ENCODE measurements at regions not wholly inside any gene's neighbourhood (a gene's known extent, or its start where the extent isn't known, plus 50 kb on each side); places are given as distances from the start of the nearest gene placed in this dataset.

DNA sequence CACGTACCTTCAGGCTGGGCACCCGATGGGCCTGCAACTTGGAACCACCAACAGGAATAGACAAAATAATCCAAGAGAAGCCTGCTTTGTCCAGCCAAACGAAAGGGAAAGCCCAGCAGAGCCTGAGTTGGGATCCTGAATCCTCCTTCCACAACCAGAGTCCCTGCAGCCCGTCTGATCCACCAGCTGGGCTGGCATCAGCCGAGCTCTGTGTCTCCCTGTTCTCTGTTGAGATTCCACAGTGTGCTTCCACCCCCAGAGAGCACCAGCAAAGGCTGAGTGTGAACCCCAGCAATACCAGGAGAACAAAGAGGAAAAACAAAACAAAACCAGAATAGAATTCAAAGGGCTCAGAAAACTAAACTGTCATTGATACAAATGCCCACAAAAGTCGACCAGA is 68.8 kb upstream of the PRNP start:
- 84 to 88% (median 86%) methylated on average over 6 of the region's 6 CpGs for WGBS, 4 donors
- Histone ChIP-seq H3K4me3 (no peak overlapping the region), H3K9me3 (peaks cover 0 to 3% (median 0%) of the 10 kb centered on the region in 12 donors), H3K4me1 (peaks cover 0 to 20% (median 10%) of the 10 kb centered on the region in 12 donors), H3K27ac (no peak overlapping the region), H3K36me3 (no peaks in the 10 kb centered on the region), H3K27me3 (no peaks in the 10 kb centered on the region)
- no peak for TF ChIP-seq POLR2A (IDR thresholded peaks at IDR 0.05)
- TF ChIP-seq CTCF (IDR thresholded peaks at IDR 0.05): no peak
- no peak for ATAC-seq
- intact Hi-C loops (cut with DNase I): loop anchor here in 1 of 10 donors (5.0 kb wide), 1 partner anchor 60 kb away; no protein-coding TSS in a partner anchor
- no peak for DNase-seq

GRCh38 chr20:4617019-4617418 is 69.2 kb upstream of the PRNP start:
- H3K27ac ChIP-seq: no peak overlapping the region

DNA sequence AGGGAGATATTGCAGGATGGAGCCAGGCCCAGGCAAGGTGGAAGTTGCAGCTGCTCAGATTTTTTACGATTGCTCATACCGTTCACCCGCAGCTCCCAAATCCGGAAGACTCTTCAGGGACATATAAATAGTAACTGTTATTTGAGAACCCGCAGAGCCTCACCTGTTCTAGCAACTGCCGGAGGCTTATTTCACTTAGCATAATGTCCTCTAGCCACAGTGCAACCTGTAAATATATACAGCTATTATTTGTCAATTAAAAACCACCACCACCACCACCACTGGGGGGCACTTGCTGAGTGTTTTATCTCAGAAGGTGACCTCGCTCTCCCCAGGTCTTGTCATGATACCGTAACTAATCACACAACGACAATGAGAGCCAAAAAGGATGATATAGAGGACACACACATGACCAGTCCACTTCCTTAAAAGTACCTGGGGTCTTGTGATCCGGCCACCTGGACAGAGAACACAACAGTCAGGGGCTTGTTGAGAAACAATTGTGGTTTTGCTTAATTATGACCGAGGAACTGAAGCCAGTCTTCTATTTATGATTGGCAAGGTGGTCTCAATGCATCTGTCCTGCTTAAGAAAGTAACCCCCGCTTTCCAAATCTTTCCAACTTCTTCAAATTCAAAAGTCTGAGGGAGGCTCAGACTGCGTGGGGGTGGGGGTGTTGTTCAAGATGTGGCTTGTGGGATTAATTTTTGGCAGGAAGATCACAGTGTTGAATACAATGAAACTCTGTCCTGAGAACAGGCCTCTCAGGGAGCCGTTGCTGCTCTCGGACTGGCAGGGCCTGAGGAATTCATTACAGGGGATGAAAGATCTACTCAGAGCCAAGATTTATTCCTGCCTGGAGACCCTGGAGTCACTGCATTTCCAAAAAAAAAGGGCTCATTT is 72.3 kb upstream of the PRNP start:
- ATAC-seq: peak; percentile 37 to 80 (median 59)
- no peaks in the 10 kb centered on the region for H3K36me3 ChIP-seq
- no peaks in the 10 kb centered on the region for H3K9me3 ChIP-seq
- intact Hi-C loops (cut with DNase I): loop anchor here in 1 of 10 donors (5.0 kb wide), 1 partner anchor 483 kb away; no protein-coding TSS in a partner anchor
- no peak overlapping the region for H3K4me3 ChIP-seq
- no peaks in the 10 kb centered on the region for H3K27me3 ChIP-seq
- 24 to 32% (median 29%) methylated on average over 15 of the region's 15 CpGs for WGBS, 4 donors
- peaks cover 0 to 20% (median 10%) of the 10 kb centered on the region in 12 donors for H3K4me1 ChIP-seq
- TF ChIP-seq CTCF (IDR thresholded peaks at IDR 0.05) (peak in 9 of 12 donors; percentile 18 to 51 (median 36)), POLR2A (IDR thresholded peaks at IDR 0.05) (no peak)
- DNase-seq: peak in 3 of 5 donors; percentile 48 to 67 (median 51)
- peak overlapping the region in 9 of 12 donors; percentile 32 to 66 (median 54) for H3K27ac ChIP-seq

More at GRCh38 chr20:4617019-4617418, 69.2 kb upstream of the PRNP start:
- Histone ChIP-seq H3K27me3 (no peaks in the 10 kb centered on the region), H3K4me3 (no peak overlapping the region), H3K4me1 (peaks cover 0 to 20% (median 10%) of the 10 kb centered on the region in 12 donors), H3K9me3 (peaks cover 0 to 3% (median 0%) of the 10 kb centered on the region in 12 donors), H3K36me3 (no peaks in the 10 kb centered on the region)
- no peak for TF ChIP-seq CTCF (IDR thresholded peaks at IDR 0.05)
- no peak for TF ChIP-seq POLR2A (IDR thresholded peaks at IDR 0.05)
- ATAC-seq (no peak), DNase-seq (no peak)
- intact Hi-C loops (cut with DNase I): loop anchor here in 1 of 10 donors (5.0 kb wide), 1 partner anchor 60 kb away; no protein-coding TSS in a partner anchor
- WGBS, 4 donors: 91 to 98% (median 94%) methylated on average over 2 of the region's 2 CpGs

GRCh38 chr20:4613184-4613583 is 73.1 kb upstream of the PRNP start:
- intact Hi-C loops (cut with DNase I): loop anchor here in 1 of 10 donors (5.0 kb wide), 1 partner anchor 484 kb away; no protein-coding TSS in a partner anchor
- DNase-seq (no peak), ATAC-seq (peak; percentile 80 to 93 (median 88))
- H3K9me3 ChIP-seq: no peaks in the 10 kb centered on the region
- no peak overlapping the region for H3K4me3 ChIP-seq
- H3K27me3 ChIP-seq: no peaks in the 10 kb centered on the region
- H3K4me1 ChIP-seq: peaks cover 0 to 20% (median 10%) of the 10 kb centered on the region in 12 donors
- whole genome bisulfite sequencing, 4 donors: 66 to 73% (median 73%) methylated on average over 6 of the region's 6 CpGs
- TF ChIP-seq POLR2A (IDR thresholded peaks at IDR 0.05) (no peak), CTCF (IDR thresholded peaks at IDR 0.05) (no peak)
- no peaks in the 10 kb centered on the region for H3K36me3 ChIP-seq
- peak overlapping the region in 7 of 12 donors; percentile 9 to 66 (median 49) for H3K27ac ChIP-seq
